ENCODE measurements at regions not wholly inside any gene's neighbourhood (a gene's known extent, or its start where the extent isn't known, plus 50 kb on each side); places are given as distances from the start of the nearest gene placed in this dataset.

- Mint-ChIP-seq H3K4me1 (ENCODE audit: insufficient read depth, unreplicated experiment) (peaks cover 17% of the 10 kb centered on the region), H3K27ac (ENCODE audit: low read depth, unreplicated experiment) (no peak overlapping the region), H3K36me3 (ENCODE audit: insufficient read depth, unreplicated experiment) (no peaks in the 10 kb centered on the region), H3K4me3 (ENCODE audit: unreplicated experiment) (no peak overlapping the region), H3K9me3 (ENCODE audit: unreplicated experiment) (peaks cover 13% of the 10 kb centered on the region), H3K27me3 (ENCODE audit: insufficient read depth, unreplicated experiment) (no peaks in the 10 kb centered on the region)
- CTCF ChIA-PET = no interaction called here
- no TSS peak for BruUV-seq (replicated peaks)
- POLR2A ChIA-PET = no interaction called here
- no peak for DNase-seq (ENCODE audit: unreplicated experiment)
- TF ChIP-seq CTCF (IDR thresholded peaks at IDR 0.05; ENCODE audit: unreplicated experiment) = no peak
- intact Hi-C loops (cut with micrococcal nuclease) = no loop called here
Measured at GRCh38 chr2:107334306-107334705, 448.3 kb upstream of the ST6GAL2 start.

- ChIA-PET CTCF (no interaction called here), POLR2A (interaction anchor here (1.5 kb wide), 1 partner anchor 10 kb away, joined by 11 read pairs; no protein-coding TSS in a partner anchor)
- no peak for DNase-seq (ENCODE audit: unreplicated experiment)
- Mint-ChIP-seq H3K4me1 (ENCODE audit: insufficient read depth, unreplicated experiment) (peaks cover 17% of the 10 kb centered on the region), H3K4me3 (ENCODE audit: unreplicated experiment) (no peak overlapping the region), H3K36me3 (ENCODE audit: insufficient read depth, unreplicated experiment) (no peaks in the 10 kb centered on the region), H3K27ac (ENCODE audit: low read depth, unreplicated experiment) (no peak overlapping the region), H3K9me3 (ENCODE audit: unreplicated experiment) (peaks cover 13% of the 10 kb centered on the region), H3K27me3 (ENCODE audit: insufficient read depth, unreplicated experiment) (no peaks in the 10 kb centered on the region)
- intact Hi-C loops (cut with micrococcal nuclease) = no loop called here
- BruUV-seq (replicated peaks) = no TSS peak
- no peak for TF ChIP-seq CTCF (IDR thresholded peaks at IDR 0.05; ENCODE audit: unreplicated experiment)
Measured at GRCh38 chr2:107336526-107336925, 450.6 kb upstream of the ST6GAL2 start.

GRCh38 chr2:107337209-107337898, 451.4 kb upstream of the ST6GAL2 start:
- POLR2A ChIA-PET = interaction anchor here (1.1 to 1.3 kb wide), 2 partner anchors 10 to 11 kb away, joined by 5 to 7 read pairs; no protein-coding TSS in a partner anchor

GRCh38 chr2:107338059-107338458, 452.1 kb upstream of the ST6GAL2 start:
- TF ChIP-seq CTCF (IDR thresholded peaks at IDR 0.05; ENCODE audit: unreplicated experiment) = no peak
- Mint-ChIP-seq H3K36me3 (ENCODE audit: insufficient read depth, unreplicated experiment) (no peaks in the 10 kb centered on the region), H3K9me3 (ENCODE audit: unreplicated experiment) (peaks cover 6% of the 10 kb centered on the region), H3K27ac (ENCODE audit: low read depth, unreplicated experiment) (peak overlapping the region; percentile 61), H3K4me1 (ENCODE audit: insufficient read depth, unreplicated experiment) (peaks cover 17% of the 10 kb centered on the region), H3K4me3 (ENCODE audit: unreplicated experiment) (no peak overlapping the region), H3K27me3 (ENCODE audit: insufficient read depth, unreplicated experiment) (no peaks in the 10 kb centered on the region)
- intact Hi-C loops (cut with micrococcal nuclease) = no loop called here
- no TSS peak for BruUV-seq (replicated peaks)
- ChIA-PET CTCF (interaction anchor here (0.6 kb wide), 3 partner anchors 229 to 944 kb away, joined by 3 to 5 read pairs (median 4); no protein-coding TSS in a partner anchor), POLR2A (interaction anchor here (1.1 to 1.3 kb wide), 2 partner anchors 10 to 12 kb away, joined by 5 to 7 read pairs; no protein-coding TSS in a partner anchor)
- no peak for DNase-seq (ENCODE audit: unreplicated experiment)

More at GRCh38 chr2:107337209-107337898, 451.4 kb upstream of the ST6GAL2 start:
- peak; percentile 8 for DNase-seq (ENCODE audit: unreplicated experiment)
- H3K9me3 Mint-ChIP-seq (ENCODE audit: unreplicated experiment) = peaks cover 13% of the 10 kb centered on the region
- intact Hi-C loops (cut with micrococcal nuclease) = no loop called here
- H3K27ac Mint-ChIP-seq (ENCODE audit: low read depth, unreplicated experiment) = peak overlapping the region; percentile 61
- H3K4me1 Mint-ChIP-seq (ENCODE audit: insufficient read depth, unreplicated experiment) = peaks cover 17% of the 10 kb centered on the region
- no peak overlapping the region for H3K4me3 Mint-ChIP-seq (ENCODE audit: unreplicated experiment)
- no peaks in the 10 kb centered on the region for H3K36me3 Mint-ChIP-seq (ENCODE audit: insufficient read depth, unreplicated experiment)
- no peak for TF ChIP-seq CTCF (IDR thresholded peaks at IDR 0.05; ENCODE audit: unreplicated experiment)
- no TSS peak for BruUV-seq (replicated peaks)
- H3K27me3 Mint-ChIP-seq (ENCODE audit: insufficient read depth, unreplicated experiment) = no peaks in the 10 kb centered on the region
- CTCF ChIA-PET = interaction anchor here (0.7 kb wide), 1 partner anchor 475 kb away, joined by 4 read pairs; no protein-coding TSS in a partner anchor

Measured in MCF 10A (cell line).